Non-pigmented ciliary epithelial cell (primary cell): ENCODE measurements at regions not wholly inside any gene's neighbourhood (a gene's known extent, or its start where the extent isn't known, plus 50 kb on each side); places are given as distances from the start of the nearest gene placed in this dataset.

Experiments used
- DNase-seq: peaks from one replicate; pipeline ENCODE4 v3.0.0-alpha.2; 2010; ENCODE audit warnings: low read depth

- DNase-seq: no peak
Observed at GRCh38 chr17:33475594-33475993, 182.5 kb upstream of the ASIC2 start.

GRCh38 chr17:33481652-33482051 is 188.6 kb upstream of the ASIC2 start:
- no peak for DNase-seq

- DNase-seq: no peak
Observed at GRCh38 chr17:33482636-33483035, 189.5 kb upstream of the ASIC2 start.

GRCh38 chr17:33484559-33484958 is 191.5 kb upstream of the ASIC2 start:
- DNase-seq: no peak

GRCh38 chr17:33486135-33486885 is 193.2 kb upstream of the ASIC2 start:
- no peak for DNase-seq

- no peak for DNase-seq
Observed at GRCh38 chr17:33487187-33487879, 194.2 kb upstream of the ASIC2 start.

GRCh38 chr17:33491871-33492481 is 198.9 kb upstream of the ASIC2 start:
- DNase-seq: no peak

GRCh38 chr17:33492731-33493265 is 199.7 kb upstream of the ASIC2 start:
- DNase-seq: no peak

GRCh38 chr17:33493566-33493965 is 200.5 kb upstream of the ASIC2 start:
- no peak for DNase-seq

GRCh38 chr17:33494151-33494550 is 201.1 kb upstream of the ASIC2 start:
- no peak for DNase-seq

GRCh38 chr17:33497623-33498022 is 204.5 kb upstream of the ASIC2 start:
- no peak for DNase-seq

GRCh38 chr17:33498069-33498468 is 205.0 kb upstream of the ASIC2 start:
- DNase-seq: no peak

- DNase-seq: no peak
Observed at GRCh38 chr17:33499040-33499439, 205.9 kb upstream of the ASIC2 start.

GRCh38 chr17:33500151-33500550 is 207.1 kb upstream of the ASIC2 start:
- no peak for DNase-seq

- no peak for DNase-seq
Observed at GRCh38 chr17:33501185-33501584, 208.1 kb upstream of the ASIC2 start.

GRCh38 chr17:33504571-33504970 is 211.5 kb upstream of the ASIC2 start:
- DNase-seq: no peak

- no peak for DNase-seq
Observed at GRCh38 chr17:33506889-33507650, 214.0 kb upstream of the ASIC2 start.

- no peak for DNase-seq
Observed at GRCh38 chr17:33508215-33508614, 215.1 kb upstream of the ASIC2 start.

- DNase-seq: no peak
Observed at GRCh38 chr17:33509331-33509730, 216.2 kb upstream of the ASIC2 start.

GRCh38 chr17:33511670-33512069 is 218.6 kb upstream of the ASIC2 start:
- no peak for DNase-seq

GRCh38 chr17:33512113-33512512 is 219.0 kb upstream of the ASIC2 start:
- no peak for DNase-seq

- DNase-seq: no peak
Observed at GRCh38 chr17:33513769-33514168, 220.7 kb upstream of the ASIC2 start.
